Thymus (tissue), 11 donors: ENCODE measurements at regions not wholly inside any gene's neighbourhood (a gene's known extent, or its start where the extent isn't known, plus 50 kb on each side); places are given as distances from the start of the nearest gene placed in this dataset.

ENCODE experiments used
- DNase-seq, 9 donors: peaks; one replicate each; pipeline ENCODE4 v3.0.0-alpha.2; 2013; ENCODE audit warnings: low spot score in 9 of 9, low read depth in 6 of 9, missing footprints in 1 of 9
- H3K27ac ChIP-seq, 2 donors: one replicate each; pipeline ENCODE4 v1.5.1; 2013; ENCODE audit warnings: control low read depth in 1 of 2, low read depth in 1 of 2, low read length in 1 of 2, mild to moderate bottlenecking in 1 of 2, moderate library complexity in 1 of 2
- H3K27me3 ChIP-seq, 2 donors: one replicate each; pipeline ENCODE4 v1.5.1; 2013; ENCODE audit warnings: low read length in 1 of 2; ENCODE audit not compliant: control insufficient read depth in 2 of 2, insufficient read depth in 1 of 2
- H3K36me3 ChIP-seq, 2 donors: one replicate each; pipeline ENCODE4 v1.5.1; 2013; ENCODE audit warnings: low read length in 1 of 2, mild to moderate bottlenecking in 1 of 2, moderate library complexity in 1 of 2; ENCODE audit not compliant: control insufficient read depth in 2 of 2, insufficient read depth in 2 of 2
- H3K4me1 ChIP-seq, 2 donors: one replicate each; pipeline ENCODE4 v1.5.1; 2013; ENCODE audit warnings: low read length in 2 of 2; ENCODE audit not compliant: control insufficient read depth in 2 of 2, insufficient read depth in 2 of 2
- H3K4me3 ChIP-seq, 2 donors: one replicate each; pipeline ENCODE4 v1.5.1; 2013; ENCODE audit warnings: low read length in 2 of 2, control low read depth in 1 of 2, mild to moderate bottlenecking in 1 of 2
- H3K9me3 ChIP-seq, 2 donors: one replicate each; pipeline ENCODE4 v1.5.1; 2013; ENCODE audit warnings: low read length in 1 of 2, mild to moderate bottlenecking in 1 of 2; ENCODE audit not compliant: control insufficient read depth in 2 of 2, insufficient read depth in 1 of 2
- WGBS: extraction: QIAGEN DNeasy Blood & Tissue Kit; methylation state at CpG from one replicate; pipeline ENCODE4 v1.1.7; 2013; 5-methylcytosine and 5-hydroxymethylcytosine counted together
- donor health status: healthy.

- WGBS = 48% methylated on average over 1 of the region's 1 CpG
- Histone ChIP-seq H3K36me3 (peaks cover 0 to 5% of the 10 kb centered on the region in 2 donors), H3K27ac (peak overlapping the region in 1 of 2 donors; percentile 10), H3K4me1 (peaks cover 33 to 51% of the 10 kb centered on the region in 2 donors), H3K4me3 (no peak overlapping the region), H3K9me3 (no peaks in the 10 kb centered on the region), H3K27me3 (no peaks in the 10 kb centered on the region)
- DNase-seq = no peak
These were observed 297.1 kb downstream of the PRL start for GRCh38 chr6:21999741-22000140.

- H3K27ac ChIP-seq = no peak overlapping the region
- H3K27me3 ChIP-seq = no peaks in the 10 kb centered on the region
- H3K4me1 ChIP-seq = peaks cover 30 to 45% of the 10 kb centered on the region in 2 donors
- 84% methylated on average over 2 of the region's 2 CpGs for WGBS
- no peak for DNase-seq
- no peak overlapping the region for H3K4me3 ChIP-seq
- H3K9me3 ChIP-seq = no peaks in the 10 kb centered on the region
- peaks cover 0 to 5% of the 10 kb centered on the region in 2 donors for H3K36me3 ChIP-seq
These were observed 295.3 kb downstream of the PRL start for GRCh38 chr6:22001396-22002027.

- DNase-seq = no peak
- peaks cover 0 to 12% of the 10 kb centered on the region in 2 donors for H3K36me3 ChIP-seq
- H3K9me3 ChIP-seq = no peaks in the 10 kb centered on the region
- 92% methylated on average over 3 of the region's 3 CpGs for WGBS
- H3K27ac ChIP-seq = peak overlapping the region in 1 of 2 donors; percentile 36
- H3K4me3 ChIP-seq = no peak overlapping the region
- no peaks in the 10 kb centered on the region for H3K27me3 ChIP-seq
- H3K4me1 ChIP-seq = peaks cover 21 to 31% of the 10 kb centered on the region in 2 donors
These were observed 293.5 kb downstream of the PRL start for GRCh38 chr6:22003287-22003686.

- no peaks in the 10 kb centered on the region for H3K27me3 ChIP-seq
- H3K27ac ChIP-seq = no peak overlapping the region
- 97% methylated on average over 3 of the region's 3 CpGs for WGBS
- H3K4me3 ChIP-seq = no peak overlapping the region
- H3K36me3 ChIP-seq = peaks cover 0 to 10% of the 10 kb centered on the region in 2 donors
- H3K9me3 ChIP-seq = no peaks in the 10 kb centered on the region
- H3K4me1 ChIP-seq = peaks cover 3 to 7% of the 10 kb centered on the region in 2 donors
- no peak for DNase-seq
These were observed 290.0 kb downstream of the PRL start for GRCh38 chr6:22006795-22007194.

- 97% methylated on average over 3 of the region's 3 CpGs for WGBS
- H3K9me3 ChIP-seq = no peaks in the 10 kb centered on the region
These were observed 289.4 kb downstream of the PRL start for GRCh38 chr6:22007469-22007868.

GRCh38 chr6:22008248-22008836, 288.5 kb downstream of the PRL start:
- DNase-seq = no peak
- Histone ChIP-seq H3K4me1 (peaks cover 3 to 4% of the 10 kb centered on the region in 2 donors), H3K27me3 (no peaks in the 10 kb centered on the region), H3K9me3 (no peaks in the 10 kb centered on the region), H3K27ac (no peak overlapping the region), H3K4me3 (no peak overlapping the region), H3K36me3 (peaks cover 0 to 15% of the 10 kb centered on the region in 2 donors)
- WGBS = 98% methylated on average over 3 of the region's 3 CpGs

More at GRCh38 chr6:22007469-22007868, 289.4 kb downstream of the PRL start:
- Histone ChIP-seq H3K4me3 (no peak overlapping the region), H3K36me3 (peaks cover 0 to 15% of the 10 kb centered on the region in 2 donors), H3K4me1 (peaks cover 3 to 7% of the 10 kb centered on the region in 2 donors), H3K27ac (no peak overlapping the region), H3K27me3 (no peaks in the 10 kb centered on the region)
- DNase-seq = no peak

GRCh38 chr6:22010102-22010501, 286.7 kb downstream of the PRL start:
- Histone ChIP-seq H3K4me1 (peaks cover 3% of the 10 kb centered on the region in 2 donors), H3K36me3 (peaks cover 0 to 15% of the 10 kb centered on the region in 2 donors), H3K27me3 (no peaks in the 10 kb centered on the region), H3K27ac (no peak overlapping the region), H3K4me3 (no peak overlapping the region), H3K9me3 (no peaks in the 10 kb centered on the region)
- DNase-seq = no peak
- 78% methylated on average over 3 of the region's 3 CpGs for WGBS

GRCh38 chr6:22015216-22015615, 281.6 kb downstream of the PRL start:
- Histone ChIP-seq H3K9me3 (no peaks in the 10 kb centered on the region), H3K4me1 (peaks cover under 1 to 11% of the 10 kb centered on the region in 2 donors), H3K27me3 (no peaks in the 10 kb centered on the region), H3K36me3 (peaks cover 0 to 11% of the 10 kb centered on the region in 2 donors), H3K4me3 (no peak overlapping the region), H3K27ac (no peak overlapping the region)
- WGBS = 98% methylated on average over 7 of the region's 7 CpGs
- DNase-seq = no peak

GRCh38 chr6:22015944-22016343, 280.9 kb downstream of the PRL start:
- H3K9me3 ChIP-seq = no peaks in the 10 kb centered on the region
- DNase-seq = no peak
- peaks cover 3 to 14% of the 10 kb centered on the region in 2 donors for H3K36me3 ChIP-seq
- WGBS = 96% methylated on average over 5 of the region's 5 CpGs
- H3K27ac ChIP-seq = no peak overlapping the region
- no peak overlapping the region for H3K4me3 ChIP-seq
- H3K27me3 ChIP-seq = no peaks in the 10 kb centered on the region
- H3K4me1 ChIP-seq = peaks cover 6 to 16% of the 10 kb centered on the region in 2 donors
